KG1 (cell line): ENCODE measurements at regions not wholly inside any gene's neighbourhood (a gene's known extent, or its start where the extent isn't known, plus 50 kb on each side); places are given as distances from the start of the nearest gene placed in this dataset.
"Not testable (repeated sequence)": the region's sequence is repeated elsewhere in the genome, so short reads cannot be mapped to it uniquely, and the experiment has no call there.

ENCODE experiments used
- DNase-seq: peaks from one replicate; lab custom pipeline; 2025; lab: John Stamatoyannopoulos, UW

DNA sequence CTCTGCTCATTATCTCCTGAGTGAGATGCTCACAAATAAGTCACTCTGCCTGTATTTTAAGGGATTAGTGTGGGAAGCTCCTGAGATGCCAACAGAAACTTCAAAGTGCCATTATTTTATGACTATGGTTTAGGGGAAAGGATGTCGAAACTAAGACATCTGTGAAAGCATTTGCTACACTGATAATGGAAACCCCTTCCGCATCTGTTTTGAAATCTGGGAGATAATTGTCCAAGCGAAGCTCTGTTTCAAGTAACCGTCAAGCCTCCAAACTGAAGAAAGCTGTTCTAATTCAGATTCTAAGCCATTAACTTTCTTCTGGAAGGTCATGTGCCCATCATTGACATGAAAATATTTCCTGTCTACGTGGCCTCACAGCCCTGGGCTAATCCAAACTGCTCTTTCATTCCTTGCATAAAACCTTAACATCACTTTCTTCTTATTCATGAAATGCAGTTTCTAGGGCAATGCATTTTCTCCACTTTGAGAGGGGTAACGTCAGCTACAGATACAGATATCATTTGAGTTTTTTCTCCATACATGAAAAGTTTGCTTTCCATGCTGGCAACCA lies 932.0 kb downstream of the C6orf118 start:
- no peak for DNase-seq

DNA sequence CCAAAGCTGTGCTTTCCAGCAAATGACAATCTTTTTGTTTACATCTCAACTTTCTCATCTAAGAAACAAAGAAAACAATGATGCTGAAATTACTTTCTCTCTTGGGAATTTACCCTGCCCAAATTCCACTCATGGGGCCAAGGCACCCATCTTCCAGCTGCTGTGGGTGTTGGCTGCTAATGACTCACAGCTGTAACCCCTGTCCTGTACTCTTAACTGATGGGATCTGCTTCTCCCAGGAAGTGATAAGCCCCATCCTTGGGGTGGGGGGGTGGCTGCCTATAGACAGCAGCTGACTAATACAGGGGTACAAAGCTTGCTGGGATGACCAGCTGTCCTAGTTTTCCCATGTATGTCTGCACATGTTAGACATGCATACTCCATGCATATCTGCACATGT lies 938.6 kb downstream of the C6orf118 start:
- no peak for DNase-seq

- no peak for DNase-seq
These were observed 944.9 kb downstream of the QKI start for GRCh38 chr6:164359441-164359840.

- DNase-seq, result no peak
These were observed 944.5 kb downstream of the QKI start for GRCh38 chr6:164359036-164359435.

DNA sequence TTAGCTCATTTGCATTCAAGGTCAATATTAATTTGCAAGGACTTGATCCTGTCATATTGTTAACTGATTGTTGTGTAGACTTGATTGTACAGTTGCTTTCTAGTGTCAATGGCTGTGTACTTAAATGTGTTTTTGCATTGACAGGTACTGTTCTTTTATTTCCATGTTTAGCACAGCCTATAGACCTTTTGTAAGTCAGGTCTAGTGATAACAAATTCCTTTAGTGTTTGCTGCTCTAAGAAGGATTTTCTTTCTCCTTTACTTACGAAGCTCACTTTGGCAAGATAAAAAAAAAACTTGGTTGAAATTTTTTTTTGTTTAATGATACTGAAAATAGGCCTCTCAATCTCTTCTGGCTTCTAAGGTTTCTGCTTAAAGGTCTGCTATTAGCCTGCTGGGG lies 942.3 kb downstream of the QKI start:
- DNase-seq, result no peak

DNA sequence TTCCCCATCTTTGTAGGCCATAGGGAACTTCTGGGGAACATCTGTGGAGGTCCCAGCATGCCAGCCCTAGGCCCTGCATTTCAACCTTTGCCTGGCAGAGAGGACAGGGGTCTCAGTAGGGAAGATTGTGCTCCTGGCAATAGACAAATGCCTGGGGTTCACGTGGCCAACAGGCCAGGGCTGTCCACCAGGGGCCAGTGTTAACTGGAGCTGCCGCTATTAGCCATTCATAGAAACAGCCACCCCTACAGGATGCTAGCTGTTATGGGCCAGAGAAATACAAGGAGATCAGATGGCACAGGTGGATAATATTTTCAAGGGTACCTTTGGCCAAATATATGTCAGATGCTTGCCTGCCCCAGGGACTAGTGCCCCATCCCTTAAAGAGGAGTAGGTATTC lies 932.9 kb downstream of the QKI start:
- DNase-seq, result no peak

DNA sequence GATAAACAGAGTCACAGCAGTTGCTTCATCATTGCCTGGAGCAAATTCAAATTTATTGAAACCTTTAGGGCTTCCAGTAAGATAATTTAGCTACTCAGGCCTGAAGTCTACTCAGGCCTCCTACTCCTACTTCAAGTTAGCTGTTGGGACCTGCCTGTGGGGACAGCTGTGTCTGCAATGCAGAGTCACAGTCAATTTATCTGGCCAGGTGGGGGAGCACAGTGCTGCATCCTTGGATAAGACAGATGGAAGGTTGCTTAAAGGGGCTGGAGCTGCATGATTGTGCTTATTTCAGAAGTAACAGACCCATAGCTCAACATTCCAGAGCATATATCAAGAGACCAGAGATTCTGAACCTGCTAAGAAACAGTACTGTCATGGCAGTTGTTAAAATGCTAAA lies 932.1 kb downstream of the QKI start:
- DNase-seq, result no peak

DNA sequence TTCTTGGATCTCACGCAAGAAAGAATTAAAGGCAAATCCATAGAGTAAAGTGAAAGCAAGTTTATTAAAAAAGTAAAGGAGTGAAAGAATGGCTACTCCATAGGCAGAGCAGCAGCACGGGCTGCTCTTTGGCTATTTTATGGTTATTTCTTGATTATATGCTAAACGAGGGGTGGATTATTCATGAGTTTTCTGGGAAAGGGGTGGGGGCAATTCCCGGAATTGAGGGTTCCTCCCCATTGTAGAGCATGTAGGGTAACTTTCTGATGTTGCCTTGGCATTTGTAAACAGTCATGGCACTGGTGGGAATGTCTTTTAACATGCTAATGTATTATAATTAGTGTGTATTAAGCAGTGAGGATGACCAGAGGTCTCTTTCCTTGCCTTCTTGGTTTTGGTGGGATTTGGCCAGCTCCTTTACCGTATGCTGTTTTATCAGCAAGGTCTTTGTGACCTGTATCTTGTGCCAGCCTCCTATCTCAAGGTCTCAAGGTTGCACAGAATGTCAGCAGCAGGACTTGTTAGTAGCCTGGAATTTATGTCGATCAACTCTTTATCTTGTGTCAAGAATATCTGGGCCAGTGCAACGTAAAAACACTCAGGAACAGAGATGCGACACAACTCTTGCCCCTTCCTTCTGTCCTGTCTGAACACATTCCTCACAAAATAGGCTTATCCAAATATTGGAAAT lies 931.4 kb downstream of the QKI start:
- no peak for DNase-seq

- no peak for DNase-seq
These were observed 930.8 kb downstream of the QKI start for GRCh38 chr6:164345327-164345726.

- DNase-seq, result no peak
These were observed 930.3 kb downstream of the QKI start for GRCh38 chr6:164344801-164345291.

DNA sequence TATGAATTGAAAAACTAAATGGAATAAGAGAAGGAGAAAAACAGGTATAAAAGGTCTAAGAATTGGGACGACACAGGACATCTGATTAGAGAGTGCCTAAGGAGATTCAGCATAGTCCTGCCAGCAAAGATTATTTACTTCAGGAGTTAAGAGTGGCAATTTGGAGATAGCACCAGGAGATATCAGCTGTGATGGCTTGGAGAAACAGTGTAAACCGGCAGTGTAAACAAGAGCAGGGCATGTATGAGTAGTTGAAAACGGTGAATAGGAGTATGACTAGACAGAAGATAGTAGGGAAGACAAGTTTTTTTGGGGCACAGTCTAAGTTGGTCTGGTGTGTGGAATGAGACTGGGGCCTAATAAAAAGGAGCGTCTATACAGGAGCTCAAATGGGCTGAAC lies 924.9 kb downstream of the QKI start:
- not testable (repeated sequence) for DNase-seq

DNA sequence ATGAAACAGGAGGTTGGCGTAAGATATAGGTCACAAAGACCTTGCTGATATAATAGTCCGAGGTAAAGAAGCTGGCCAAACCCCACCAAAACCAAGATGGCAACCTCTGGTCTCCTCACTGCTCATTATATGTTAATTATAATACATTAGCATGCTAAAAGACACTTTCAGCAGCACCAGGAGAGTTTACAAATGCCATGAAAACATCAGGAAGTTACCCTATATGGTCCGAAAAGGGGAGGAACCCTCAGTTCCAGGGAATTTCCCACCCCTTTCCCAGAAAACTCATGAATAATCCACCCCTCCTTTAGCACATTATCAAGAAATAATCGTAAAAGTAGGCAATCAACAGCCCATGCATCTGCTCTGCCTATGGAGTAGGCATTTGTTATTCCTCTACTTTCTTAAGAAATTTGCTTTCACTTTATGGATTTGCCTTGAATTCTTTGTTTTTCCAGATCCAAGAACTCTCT lies 923.4 kb downstream of the QKI start:
- no peak for DNase-seq

DNA sequence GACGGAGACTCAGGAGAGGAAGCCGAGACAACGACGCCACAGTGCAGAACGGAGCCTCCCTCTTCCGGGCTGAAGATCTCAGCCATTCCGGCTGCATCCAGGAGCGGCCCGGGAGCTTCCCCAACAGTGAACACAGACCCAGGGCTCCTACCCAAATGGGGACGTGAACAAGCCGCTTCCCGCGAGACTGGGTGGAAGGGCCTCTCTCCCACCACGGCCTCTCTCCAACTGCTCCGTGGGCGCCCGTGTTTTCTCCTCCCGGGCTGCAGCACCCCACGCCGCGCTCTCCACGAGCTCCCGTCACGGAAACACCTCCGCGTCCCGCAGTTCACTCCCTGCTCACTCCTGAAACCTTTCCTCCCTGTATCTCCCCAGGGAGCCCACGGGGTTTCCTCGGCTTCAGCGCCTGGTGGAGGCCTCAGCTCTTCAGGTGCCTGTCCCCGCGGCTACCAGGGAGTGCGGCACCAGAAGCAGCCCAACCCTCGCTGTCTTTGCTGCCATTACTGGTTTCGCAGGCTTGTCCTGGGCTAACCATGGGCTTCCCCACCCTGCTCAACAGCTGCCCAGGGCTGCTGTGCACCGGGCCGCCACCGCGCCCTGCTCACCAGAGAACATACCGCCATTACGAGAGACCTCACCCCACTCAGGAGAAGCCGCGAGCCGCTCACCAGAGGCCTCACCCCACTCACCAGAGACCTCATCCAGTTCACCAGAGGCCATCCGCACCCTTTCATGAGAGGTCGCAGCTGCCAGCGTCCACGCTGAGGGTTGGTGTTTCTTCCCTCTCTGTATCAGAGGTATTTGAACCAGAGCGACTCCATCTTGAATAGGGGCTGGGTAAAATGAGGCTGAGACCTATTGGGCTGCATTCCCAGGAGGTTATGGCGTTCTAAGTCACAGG lies 922.8 kb downstream of the QKI start:
- DNase-seq, result no peak

DNA sequence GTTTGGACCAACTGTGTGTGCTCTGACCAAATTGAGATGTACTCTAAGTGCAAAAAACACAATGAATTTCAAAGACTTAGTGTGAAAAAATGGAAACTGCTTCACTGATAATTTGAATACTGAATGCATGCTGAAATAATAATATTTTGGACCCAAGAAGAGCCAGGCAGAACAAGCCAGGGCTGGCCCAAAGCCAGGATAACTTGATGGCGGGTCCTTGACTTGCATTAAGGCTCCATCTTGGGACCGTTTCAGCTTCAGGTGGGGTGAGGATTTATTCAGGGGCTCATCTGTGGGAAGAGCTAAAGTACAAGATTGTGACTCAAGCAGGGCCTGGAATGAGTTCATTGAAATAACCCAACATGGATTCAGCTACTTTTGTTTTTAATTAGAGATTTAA lies 921.9 kb downstream of the QKI start:
- no peak for DNase-seq

- no peak for DNase-seq
These were observed 916.5 kb downstream of the QKI start for GRCh38 chr6:164331026-164331425.

DNA sequence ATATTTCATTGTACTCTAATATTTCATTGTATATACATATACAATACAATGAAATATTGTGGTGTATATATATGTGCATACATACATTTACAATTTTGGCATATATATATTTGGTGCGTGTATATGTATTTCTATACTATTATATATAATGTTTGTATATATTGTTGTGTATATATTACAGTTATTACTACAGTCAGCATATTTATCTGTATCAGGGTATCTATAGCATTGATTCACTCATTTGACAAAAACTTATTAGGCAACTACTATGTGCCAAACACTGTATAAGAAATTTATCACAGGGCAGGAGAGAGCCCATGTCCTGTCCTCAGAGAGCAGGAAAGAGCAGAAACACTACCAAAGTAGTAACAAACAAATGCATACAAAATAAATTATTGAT lies 910.6 kb downstream of the QKI start:
- no peak for DNase-seq

DNA sequence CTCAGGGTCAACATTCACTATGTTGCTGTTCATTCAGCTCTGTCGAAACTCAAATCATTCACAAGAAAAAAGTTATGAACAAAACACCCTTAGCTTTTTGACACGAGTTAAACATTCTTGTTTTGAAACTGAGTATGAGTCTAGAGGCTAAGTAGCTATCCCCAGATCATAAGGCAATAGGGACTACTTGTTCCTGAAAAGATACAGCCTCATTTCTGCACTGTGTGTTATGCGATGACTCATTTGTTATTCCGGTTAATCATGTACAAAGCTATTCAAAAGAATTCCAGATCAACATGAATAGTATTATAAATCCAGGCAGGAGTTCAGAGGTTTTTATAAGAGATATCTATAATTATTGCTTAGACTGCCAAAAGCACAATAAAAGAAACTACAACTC lies 908.0 kb downstream of the QKI start:
- no peak for DNase-seq

- DNase-seq, result no peak
These were observed 906.8 kb downstream of the QKI start for GRCh38 chr6:164321297-164321696.

DNA sequence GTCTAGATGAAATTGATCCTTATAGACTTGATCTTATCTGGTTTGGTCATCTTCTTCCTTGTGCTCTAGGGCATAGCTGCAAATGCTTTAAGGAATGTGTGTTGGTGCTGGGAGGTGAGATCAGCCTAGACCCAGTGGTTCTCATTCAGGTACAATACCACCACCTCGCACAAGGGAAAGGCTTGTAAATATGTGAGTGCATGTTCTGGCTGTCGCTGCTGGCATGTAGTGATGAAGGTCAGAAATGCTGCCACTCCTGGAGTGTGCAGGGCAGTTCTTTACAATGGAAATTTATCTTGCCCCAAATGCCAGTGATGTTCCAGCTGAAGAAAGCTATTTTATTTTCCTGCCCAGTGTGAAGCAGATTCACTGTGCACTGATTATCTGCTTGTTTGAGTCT lies 900.9 kb downstream of the QKI start:
- DNase-seq, result no peak

DNA sequence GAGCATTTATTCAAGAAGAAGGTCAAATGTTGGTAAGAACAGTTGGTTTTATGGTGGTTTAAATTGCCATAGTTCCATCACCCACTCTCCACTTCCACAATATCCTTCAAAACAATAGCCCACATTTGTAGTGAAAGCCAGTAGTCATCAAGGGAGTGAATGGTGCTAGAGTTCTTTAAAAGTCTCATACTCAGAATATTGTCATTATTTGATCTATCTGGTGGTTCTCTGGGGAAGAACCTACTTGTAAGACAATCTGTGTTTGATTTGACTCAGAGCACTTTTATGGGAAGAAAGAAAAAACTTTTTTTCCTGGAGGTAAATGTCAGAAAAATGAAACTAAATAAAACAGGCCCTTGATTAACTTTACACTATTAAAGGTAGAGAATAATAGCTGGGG lies 893.8 kb downstream of the QKI start:
- DNase-seq, result no peak

DNA sequence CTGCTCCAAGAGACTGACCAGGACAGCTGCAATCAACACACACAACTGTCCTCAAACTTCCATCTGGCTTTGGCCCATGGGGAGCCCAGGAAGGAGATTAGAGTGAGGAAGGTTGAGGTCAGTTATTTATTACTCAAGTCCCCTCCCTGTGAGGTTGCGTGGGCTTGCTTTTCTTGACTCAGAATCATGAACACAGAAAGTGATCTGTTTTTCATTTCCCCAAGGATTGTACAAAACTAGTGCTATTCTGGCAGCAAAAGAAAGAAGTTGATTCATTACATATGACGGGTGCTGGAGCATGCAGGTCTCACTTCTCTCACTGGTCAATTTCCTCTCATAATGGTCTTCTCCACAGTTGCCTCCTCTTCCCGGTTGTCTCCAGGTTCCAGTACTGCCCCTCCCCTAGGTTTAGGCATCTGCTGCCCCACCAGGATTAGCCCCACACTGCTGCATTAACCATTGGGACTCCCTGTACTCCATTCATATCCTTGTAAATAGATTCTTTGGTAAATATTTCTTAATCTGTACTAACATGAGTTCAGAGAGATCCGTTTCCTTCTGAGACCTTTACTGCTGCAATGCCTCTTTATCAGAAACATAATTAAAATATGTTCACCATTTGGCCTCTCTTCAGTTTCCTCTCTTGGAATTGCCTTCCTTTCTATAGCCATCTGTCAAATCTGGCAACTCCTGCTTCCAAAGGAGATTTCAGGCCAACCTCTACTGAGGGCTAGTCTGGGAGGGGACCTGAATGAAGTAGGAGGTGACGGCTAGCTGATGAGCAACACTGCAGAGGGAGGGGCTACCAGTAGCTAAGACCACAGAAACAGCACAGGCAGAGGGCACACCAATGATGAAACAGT lies 888.8 kb downstream of the QKI start:
- DNase-seq, result no peak

DNA sequence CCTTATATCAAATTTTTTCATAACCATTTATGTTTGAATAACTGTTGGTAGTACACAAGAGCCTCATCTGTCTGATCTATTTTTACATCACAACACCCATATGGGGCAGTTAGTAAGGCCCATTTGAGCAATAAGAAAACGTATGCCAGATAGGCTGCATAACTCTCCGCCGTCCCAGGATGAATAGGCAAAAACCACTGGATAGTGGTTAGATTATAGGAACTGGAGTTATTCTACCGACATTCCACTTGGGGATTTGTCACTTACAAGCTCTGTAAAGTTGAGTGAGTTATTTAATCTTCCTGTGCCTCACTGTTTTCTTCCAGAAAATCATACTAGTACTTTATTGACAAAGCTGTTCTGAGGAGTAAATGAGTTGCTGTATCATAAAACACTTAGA lies 881.9 kb downstream of the QKI start:
- DNase-seq, result no peak
